ENCODE measurements at regions not wholly inside any gene's neighbourhood (a gene's known extent, or its start where the extent isn't known, plus 50 kb on each side); places are given as distances from the start of the nearest gene placed in this dataset.

- H3K4me2 ChIP-seq = no peak overlapping the region
- H3K36me3 Mint-ChIP-seq (ENCODE audit: low read depth) = no peaks in the 10 kb centered on the region
- no peaks in the 10 kb centered on the region for H3F3A ChIP-seq (replicated peaks; ENCODE audit: low read depth)
- no peaks in the 10 kb centered on the region for H3K27me3 ChIP-seq (ENCODE audit: insufficient read depth)
- H3K4me1 ChIP-seq (ENCODE audit: insufficient read depth) = no peaks in the 10 kb centered on the region
- H3K4me1 Mint-ChIP-seq = peaks cover 5% of the 10 kb centered on the region; the same call in 2 of the 3 replicates
- DNase-seq (ENCODE audit: low spot score) = no peak
- H3K9me3 Mint-ChIP-seq = no peaks in the 10 kb centered on the region
- H4K20me1 ChIP-seq (replicated peaks; ENCODE audit: insufficient read depth) = no peaks in the 10 kb centered on the region
- no peak overlapping the region for H3K27ac ChIP-seq (ENCODE audit: low read depth)
- ATAC-seq = no peak
- TF ChIP-seq ETS1 (IDR thresholded peaks at IDR 0.05) = no peak
- TF ChIP-seq CTCF (conservative IDR thresholded peaks at IDR 0.05; ENCODE audit: low read depth in 2 of 2) = no peak
- TF ChIP-seq CREB1 (CRISPR knock-in tag; IDR thresholded peaks at IDR 0.05; ENCODE audit: low read depth) = no peak
- TF ChIP-seq STAT1 (IDR thresholded peaks at IDR 0.05; ENCODE audit: unreplicated experiment) = no peak
- H2AFZ ChIP-seq = no peak overlapping the region
- H3K79me2 ChIP-seq (replicated peaks; ENCODE audit: insufficient read depth) = no peaks in the 10 kb centered on the region
- no peak overlapping the region for H3K27ac Mint-ChIP-seq
- no peaks in the 10 kb centered on the region for H3K27me3 Mint-ChIP-seq (ENCODE audit: insufficient read depth, low read depth, poor library complexity)
- H3K4me3 ChIP-seq = no peak overlapping the region
- H3K36me3 ChIP-seq (ENCODE audit: insufficient read depth) = no peaks in the 10 kb centered on the region
- no peak overlapping the region for H3K4me3 Mint-ChIP-seq
- H3K9me2 ChIP-seq (ENCODE audit: insufficient read depth) = peaks cover 1% of the 10 kb centered on the region; the same call in 1 of the 2 replicates
Measured at GRCh38 chr7:142533920-142534319, 215.4 kb upstream of the PRSS1 start.

- Mint-ChIP-seq H3K27me3 (ENCODE audit: insufficient read depth, low read depth, poor library complexity) (peaks cover 2% of the 10 kb centered on the region), H3K27ac (no peak overlapping the region), H3K4me1 (peaks cover 5% of the 10 kb centered on the region; the same call in 2 of the 3 replicates), H3K4me3 (no peak overlapping the region), H3K36me3 (ENCODE audit: low read depth) (no peaks in the 10 kb centered on the region), H3K9me3 (no peaks in the 10 kb centered on the region)
- no peaks in the 10 kb centered on the region for H3K36me3 ChIP-seq (ENCODE audit: insufficient read depth)
- peaks cover 17% of the 10 kb centered on the region for H3K9me2 ChIP-seq (ENCODE audit: insufficient read depth)
- H3K4me1 ChIP-seq (ENCODE audit: insufficient read depth) = no peaks in the 10 kb centered on the region
- no peak overlapping the region for H3K4me3 ChIP-seq
- no peaks in the 10 kb centered on the region for H3F3A ChIP-seq (replicated peaks; ENCODE audit: low read depth)
- H3K27me3 ChIP-seq (ENCODE audit: insufficient read depth) = no peaks in the 10 kb centered on the region
- H4K20me1 ChIP-seq (replicated peaks; ENCODE audit: insufficient read depth) = no peaks in the 10 kb centered on the region
- no peak for DNase-seq (ENCODE audit: low spot score)
- no peak overlapping the region for H3K4me2 ChIP-seq
- no peak for ATAC-seq
- no peak overlapping the region for H3K27ac ChIP-seq (ENCODE audit: low read depth)
- H3K79me2 ChIP-seq (replicated peaks; ENCODE audit: insufficient read depth) = no peaks in the 10 kb centered on the region
- peak overlapping the region; percentile 66; the same call in 1 of the 2 replicates for H2AFZ ChIP-seq
- TF ChIP-seq JUNB (IDR thresholded peaks at IDR 0.05; ENCODE audit: unreplicated experiment) = no peak
- no peak for TF ChIP-seq EZH2 (IDR thresholded peaks at IDR 0.05; ENCODE audit: low read depth, unreplicated experiment)
- TF ChIP-seq POLR2AphosphoS5 (IDR thresholded peaks at IDR 0.05; ENCODE audit: low read depth) = no peak
- TF ChIP-seq ZNF114 (CRISPR knock-in tag; IDR thresholded peaks at IDR 0.05) = no peak
- no peak for TF ChIP-seq REST (IDR thresholded peaks at IDR 0.05; ENCODE audit: unreplicated experiment)
- TF ChIP-seq CTCF (conservative IDR thresholded peaks at IDR 0.05; ENCODE audit: low read depth in 2 of 2) = no peak
- TF ChIP-seq CREB1 (CRISPR knock-in tag; IDR thresholded peaks at IDR 0.05; ENCODE audit: low read depth) = no peak
- no peak for TF ChIP-seq EZH2phosphoT487 (IDR thresholded peaks at IDR 0.05; ENCODE audit: unreplicated experiment)
Measured at GRCh38 chr7:142529591-142529990, 219.7 kb upstream of the PRSS1 start.

All from GM23338 (cell line).